Large intestine (tissue), 3 donors: ENCODE measurements at regions not wholly inside any gene's neighbourhood (a gene's known extent, or its start where the extent isn't known, plus 50 kb on each side); places are given as distances from the start of the nearest gene placed in this dataset.
"Not testable (repeated sequence)": the region's sequence is repeated elsewhere in the genome, so short reads cannot be mapped to it uniquely, and the experiment has no call there.

Experiments used
- DNase-seq, 2 donors: peaks; one replicate each; pipeline versions ENCODE4 v3.0.0 to v3.0.0-alpha.2; 2013
- H3K27ac ChIP-seq: one replicate; pipeline ENCODE4 v1.5.1; 2013; ENCODE audit warnings: low read length
- H3K27me3 ChIP-seq: 2 replicates; pipeline ENCODE4 v1.6.1; 2013; ENCODE audit warnings: low read length; ENCODE audit not compliant: control insufficient read depth, insufficient read depth
- H3K36me3 ChIP-seq: 2 replicates; pipeline ENCODE4 v1.6.1; 2013; ENCODE audit warnings: low read length; ENCODE audit not compliant: control insufficient read depth, insufficient read depth
- H3K4me1 ChIP-seq: one replicate; pipeline ENCODE4 v1.6.1; 2013; ENCODE audit warnings: low read length; ENCODE audit not compliant: control insufficient read depth, insufficient read depth
- H3K4me3 ChIP-seq: one replicate; pipeline ENCODE4 v1.5.1; 2013; ENCODE audit warnings: low read length
- H3K9me3 ChIP-seq: one replicate; pipeline ENCODE4 v1.6.1; 2013; ENCODE audit warnings: mild to moderate bottlenecking, low read depth, low read length, moderate library complexity; ENCODE audit not compliant: control insufficient read depth
- WGBS: methylation state at CpG from one replicate; pipeline ENCODE4 v1.1.5; 2013; ENCODE audit warnings: low lambda C conversion rate; ENCODE audit not compliant: insufficient coverage; 5-methylcytosine and 5-hydroxymethylcytosine counted together

DNA sequence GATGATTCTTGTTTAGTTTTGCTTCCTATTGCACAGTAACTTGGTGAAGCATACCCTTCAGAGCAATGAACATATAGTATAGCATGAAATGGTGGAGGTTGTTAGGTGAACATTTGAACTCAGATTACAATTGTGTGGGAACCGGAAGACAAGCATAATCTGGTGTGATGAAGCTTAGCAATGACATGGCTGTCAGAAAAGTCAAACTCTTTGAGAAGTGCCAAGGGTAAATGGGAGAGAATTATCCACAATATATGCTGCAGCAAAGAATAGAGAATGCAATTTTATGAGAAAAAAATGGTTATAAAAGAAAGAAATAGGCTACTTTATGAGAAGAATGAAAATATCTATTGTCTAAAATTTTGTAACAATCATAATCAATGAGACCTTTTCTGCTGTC lies 1536.7 kb downstream of the SI start:
- WGBS, result 83% methylated on average over 1 of the region's 1 CpG
- Histone ChIP-seq H3K9me3 (no peaks in the 10 kb centered on the region), H3K4me1 (no peaks in the 10 kb centered on the region), H3K27me3 (no peaks in the 10 kb centered on the region), H3K4me3 (no peak overlapping the region), H3K36me3 (no peaks in the 10 kb centered on the region), H3K27ac (no peak overlapping the region)
- no peak for DNase-seq

DNA sequence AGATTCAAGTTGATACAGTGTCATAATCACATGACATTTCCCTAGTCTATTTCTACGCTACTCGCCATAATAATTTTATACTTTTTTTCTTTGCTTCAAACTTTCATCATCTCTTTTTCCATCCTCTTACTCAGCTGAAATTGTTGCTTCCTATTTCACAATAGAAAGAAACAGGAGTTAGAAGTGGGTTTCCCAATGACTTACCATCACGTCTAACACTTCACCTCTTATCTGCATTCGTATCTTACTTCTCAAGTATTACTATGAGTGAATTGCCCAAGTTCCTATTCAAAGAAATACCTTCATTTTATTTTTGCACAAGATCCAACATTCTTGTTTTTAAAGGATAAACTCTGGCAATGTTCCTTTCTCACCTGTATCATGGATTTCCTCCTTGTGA lies 1539.9 kb downstream of the SI start:
- H3K27ac ChIP-seq, result no peak overlapping the region
- no peaks in the 10 kb centered on the region for H3K4me1 ChIP-seq
- H3K9me3 ChIP-seq, result no peaks in the 10 kb centered on the region
- H3K27me3 ChIP-seq, result no peaks in the 10 kb centered on the region
- 98% methylated on average over 4 of the region's 4 CpGs for WGBS
- H3K36me3 ChIP-seq, result no peaks in the 10 kb centered on the region
- DNase-seq, result no peak
- H3K4me3 ChIP-seq, result no peak overlapping the region

DNA sequence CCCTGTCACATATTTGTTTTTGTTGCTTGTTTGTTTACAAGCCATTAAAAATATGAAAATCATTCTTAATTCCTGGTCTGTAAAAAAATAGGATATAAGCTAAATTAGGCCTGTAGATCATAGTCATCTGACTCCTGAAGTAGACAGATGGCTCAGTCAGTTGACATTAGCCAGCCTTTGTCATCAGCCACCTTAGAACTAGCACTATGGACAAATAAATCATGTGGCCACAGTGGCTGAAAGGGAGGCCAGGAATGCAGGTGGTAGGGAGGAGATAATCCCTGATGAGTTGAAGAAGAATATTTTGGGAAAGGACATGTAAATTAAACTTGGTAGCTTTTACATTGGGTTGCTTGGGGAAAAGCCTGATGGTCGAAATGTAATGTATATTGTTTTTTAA lies 1544.9 kb downstream of the SI start:
- Histone ChIP-seq H3K9me3 (no peaks in the 10 kb centered on the region), H3K4me1 (no peaks in the 10 kb centered on the region), H3K4me3 (no peak overlapping the region), H3K27me3 (no peaks in the 10 kb centered on the region), H3K36me3 (no peaks in the 10 kb centered on the region), H3K27ac (no peak overlapping the region)
- no CpG with 5 or more reads among the region's 1 CpG for WGBS
- no peak for DNase-seq

DNA sequence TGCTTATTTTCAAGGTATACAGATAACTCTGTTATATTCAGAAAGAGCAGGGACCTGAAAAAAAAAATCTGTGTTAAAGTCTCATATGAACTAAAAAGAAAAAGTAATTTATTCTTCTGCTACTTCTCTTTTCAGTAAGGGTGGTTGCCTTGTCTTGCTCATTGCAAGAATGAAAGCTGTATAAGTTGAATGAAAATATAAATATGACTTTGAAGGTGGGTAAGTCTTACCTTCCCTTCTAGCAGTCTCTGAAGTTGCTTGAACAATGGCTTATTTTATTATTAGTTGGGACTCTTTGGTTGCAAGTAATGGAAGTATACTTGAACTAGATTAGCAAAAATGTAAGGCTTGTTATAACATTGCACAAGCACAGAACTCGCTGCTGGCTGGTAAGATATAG lies 1554.9 kb downstream of the SI start:
- no peaks in the 10 kb centered on the region for H3K36me3 ChIP-seq
- WGBS, result no CpG with 5 or more reads among the region's 1 CpG
- no peak for DNase-seq
- H3K27me3 ChIP-seq, result no peaks in the 10 kb centered on the region
- H3K9me3 ChIP-seq, result no peaks in the 10 kb centered on the region
- H3K4me3 ChIP-seq, result no peak overlapping the region
- no peaks in the 10 kb centered on the region for H3K4me1 ChIP-seq
- no peak overlapping the region for H3K27ac ChIP-seq

DNA sequence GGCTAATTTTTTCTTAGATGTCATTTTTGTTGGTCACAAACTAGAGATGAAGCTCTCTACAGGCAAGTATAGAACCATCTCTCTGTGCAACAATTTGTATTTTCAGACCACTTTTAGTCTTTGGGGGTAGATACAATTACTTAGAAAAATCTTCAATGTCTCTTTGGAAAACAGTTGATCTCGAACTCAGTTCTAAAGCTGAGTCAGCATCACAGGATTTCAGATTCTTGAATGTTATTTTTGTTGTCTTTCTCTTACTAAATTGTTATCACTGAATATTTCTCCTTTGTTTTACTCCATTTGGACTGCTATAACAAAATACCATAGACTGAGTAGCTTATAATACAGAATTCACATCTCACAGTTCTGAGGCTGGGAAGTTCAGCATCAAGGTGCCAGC lies 1557.0 kb downstream of the SI start:
- Histone ChIP-seq H3K27ac (no peak overlapping the region), H3K36me3 (no peaks in the 10 kb centered on the region), H3K27me3 (no peaks in the 10 kb centered on the region), H3K4me3 (no peak overlapping the region), H3K9me3 (no peaks in the 10 kb centered on the region), H3K4me1 (no peaks in the 10 kb centered on the region)
- no peak for DNase-seq
- WGBS, result 100% methylated on average over 1 of the region's 1 CpG

DNA sequence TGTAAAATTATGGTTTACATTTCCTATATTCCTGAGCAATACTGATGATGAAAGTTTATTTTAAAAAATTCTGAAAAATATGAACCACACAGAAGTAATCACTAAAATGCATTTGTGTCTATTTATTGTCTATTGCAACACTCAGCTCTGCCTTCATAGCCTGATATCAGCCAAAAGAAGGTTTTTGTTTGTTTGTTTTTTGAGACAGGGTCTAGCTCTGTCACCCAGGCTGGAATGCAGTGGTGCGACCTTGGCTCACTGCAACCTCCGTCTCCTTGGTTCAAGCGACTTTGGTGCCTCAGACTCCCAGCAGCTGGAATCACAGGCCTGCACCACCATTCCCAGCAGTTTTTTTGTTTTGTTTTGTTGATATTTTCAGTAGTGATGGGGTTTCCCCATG lies 1560.2 kb downstream of the SI start:
- no peak overlapping the region for H3K27ac ChIP-seq
- no CpG with 5 or more reads among the region's 3 CpGs for WGBS
- DNase-seq, result no peak
- no peaks in the 10 kb centered on the region for H3K9me3 ChIP-seq
- H3K4me3 ChIP-seq, result no peak overlapping the region
- H3K36me3 ChIP-seq, result no peaks in the 10 kb centered on the region
- no peaks in the 10 kb centered on the region for H3K4me1 ChIP-seq
- no peaks in the 10 kb centered on the region for H3K27me3 ChIP-seq

DNA sequence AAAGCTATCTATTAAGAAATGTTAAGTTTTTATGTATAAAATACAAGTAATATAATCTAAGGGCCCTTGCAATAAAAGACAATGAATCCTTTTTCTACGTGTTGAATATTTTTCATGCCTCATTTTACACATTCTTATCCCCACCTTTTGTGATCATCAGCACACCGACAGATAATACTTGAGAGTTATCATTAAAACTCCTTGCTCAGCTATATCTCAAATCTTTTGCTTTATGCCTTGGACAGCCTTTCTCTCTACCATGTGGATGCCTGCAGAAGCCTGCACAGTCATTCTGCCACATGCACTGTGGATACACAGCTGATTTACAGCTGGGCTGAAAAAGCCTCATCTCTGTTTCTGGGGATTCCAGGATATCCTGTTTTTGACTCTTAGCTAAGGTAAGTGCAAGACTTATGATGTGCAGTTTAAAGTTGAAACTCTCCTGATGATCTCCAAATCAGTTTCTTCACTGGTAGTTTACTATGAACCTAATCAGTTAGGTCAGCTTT lies 1565.1 kb downstream of the SI start:
- Histone ChIP-seq H3K4me1 (no peaks in the 10 kb centered on the region), H3K36me3 (no peaks in the 10 kb centered on the region), H3K4me3 (no peak overlapping the region), H3K27ac (no peak overlapping the region), H3K9me3 (no peaks in the 10 kb centered on the region), H3K27me3 (no peaks in the 10 kb centered on the region)
- no peak for DNase-seq
- 59% methylated on average over 2 of the region's 2 CpGs for WGBS

DNA sequence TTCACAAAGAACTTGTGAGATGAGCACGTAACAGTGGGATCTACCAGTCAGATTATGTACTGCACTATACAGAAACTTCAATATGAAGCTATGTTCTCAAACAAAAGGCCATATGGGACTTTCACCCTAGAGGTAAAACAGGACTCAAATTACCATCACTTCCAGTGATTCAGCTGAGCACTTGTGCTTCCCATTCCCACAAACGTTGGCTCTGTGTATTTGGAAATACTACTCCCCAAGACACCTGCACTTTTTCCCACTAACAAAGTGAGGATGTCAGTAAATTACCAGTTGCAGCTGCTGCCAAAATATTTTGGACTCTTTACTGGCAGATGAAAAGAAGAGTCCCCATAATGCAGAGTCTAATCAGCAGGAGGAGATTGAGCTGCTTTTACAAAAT lies 1570.1 kb downstream of the SI start:
- H3K9me3 ChIP-seq, result no peaks in the 10 kb centered on the region
- no peaks in the 10 kb centered on the region for H3K27me3 ChIP-seq
- WGBS, result 83% methylated on average over 1 of the region's 2 CpGs
- DNase-seq, result no peak
- H3K4me3 ChIP-seq, result no peak overlapping the region
- H3K4me1 ChIP-seq, result no peaks in the 10 kb centered on the region
- H3K36me3 ChIP-seq, result no peaks in the 10 kb centered on the region
- no peak overlapping the region for H3K27ac ChIP-seq

DNA sequence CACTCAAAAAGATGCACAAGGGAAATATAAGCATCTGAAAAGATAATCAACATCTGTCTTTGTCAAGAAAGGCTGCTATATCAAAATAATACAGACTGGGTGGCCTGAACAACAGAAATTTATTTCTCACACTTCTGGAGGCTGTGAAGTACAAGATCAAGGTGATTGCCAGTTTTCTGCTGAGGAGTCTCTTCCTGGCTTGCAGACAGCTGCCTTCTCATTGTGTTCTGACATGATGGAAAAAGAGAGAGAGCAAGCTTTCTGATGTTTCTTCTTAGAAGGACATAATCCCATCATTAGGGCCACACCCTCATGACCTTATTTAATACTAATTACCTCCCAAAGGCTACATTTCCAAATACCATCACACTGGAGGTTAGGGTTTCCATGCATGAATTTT lies 1573.3 kb downstream of the SI start:
- no peaks in the 10 kb centered on the region for H3K27me3 ChIP-seq
- H3K4me1 ChIP-seq, result no peaks in the 10 kb centered on the region
- no peak overlapping the region for H3K27ac ChIP-seq
- no peaks in the 10 kb centered on the region for H3K36me3 ChIP-seq
- no peak for DNase-seq
- no peaks in the 10 kb centered on the region for H3K9me3 ChIP-seq
- H3K4me3 ChIP-seq, result no peak overlapping the region

DNA sequence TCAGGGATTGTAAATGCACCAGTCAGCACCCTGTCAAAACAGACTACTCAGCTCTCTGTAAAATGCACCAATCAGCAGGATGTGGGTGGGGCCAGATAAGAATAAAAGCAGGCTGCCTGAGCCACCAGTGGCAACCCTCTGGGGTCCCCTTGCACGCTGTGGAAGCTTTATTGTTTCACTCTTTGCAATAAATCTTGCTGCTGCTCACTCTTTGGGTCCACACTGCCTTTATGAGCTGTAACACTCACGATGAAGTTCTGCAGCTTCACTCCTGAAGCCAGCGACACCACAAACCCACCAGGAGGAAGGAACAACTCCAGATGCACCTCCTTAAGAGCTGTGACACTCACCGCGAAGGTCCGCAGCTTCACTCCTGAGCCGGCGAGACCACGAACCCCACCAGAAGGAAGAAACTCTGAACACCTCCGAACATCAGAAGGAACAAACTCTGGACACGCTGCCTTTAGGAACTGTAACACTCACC lies 1578.5 kb downstream of the SI start:
- H3K27me3 ChIP-seq, H3K36me3 ChIP-seq, H3K27ac ChIP-seq, H3K9me3 ChIP-seq, H3K4me3 ChIP-seq, H3K4me1 ChIP-seq, DNase-seq: not testable (repeated sequence)
- no CpG with 5 or more reads among the region's 11 CpGs for WGBS

DNA sequence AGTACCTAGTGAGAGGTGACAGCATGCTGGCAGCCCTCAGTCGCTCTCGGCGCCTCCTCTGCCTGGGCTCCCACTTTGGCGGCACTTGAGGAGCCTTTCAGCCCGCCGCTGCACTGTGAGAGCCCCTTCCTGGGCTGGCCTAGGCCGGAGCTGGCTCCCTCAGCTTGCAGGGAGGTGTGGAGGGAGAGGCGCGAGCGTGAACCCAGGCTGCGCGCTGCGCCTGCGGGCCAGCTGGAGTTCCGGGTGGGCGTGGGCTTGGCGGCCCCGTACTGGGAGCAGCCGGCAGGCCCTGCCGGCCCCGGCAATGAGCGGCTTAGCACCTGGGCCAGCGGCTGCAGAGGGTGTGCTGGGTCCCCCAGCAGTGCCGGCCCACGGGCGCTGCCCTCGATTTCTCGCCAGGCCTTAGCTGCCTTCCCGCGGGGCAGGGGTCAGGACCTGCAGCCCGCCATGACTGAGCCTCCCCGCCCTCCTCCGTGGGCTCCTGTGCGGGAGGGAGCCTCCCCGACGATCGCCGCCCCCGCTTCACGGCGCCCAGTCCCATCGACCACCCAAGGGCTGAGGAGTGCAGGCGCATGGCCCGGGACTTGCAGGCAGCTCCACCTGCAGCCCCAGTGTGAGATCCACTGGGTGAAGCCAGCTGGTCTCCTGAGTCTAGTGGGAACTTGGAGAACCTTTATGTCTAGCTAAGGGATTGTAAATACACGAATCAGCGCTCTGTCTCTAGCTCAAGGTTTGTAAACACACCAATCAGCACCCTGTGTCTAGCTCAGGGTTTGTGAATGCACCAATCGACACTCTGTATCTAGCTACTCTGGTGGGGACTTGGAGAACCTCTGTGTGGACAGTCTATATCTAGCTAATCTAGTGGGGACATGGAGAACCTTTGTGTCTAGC lies 1579.2 kb downstream of the SI start:
- no CpG with 5 or more reads among the region's 47 CpGs for WGBS
- H3K4me1 ChIP-seq, H3K4me3 ChIP-seq, H3K9me3 ChIP-seq, H3K36me3 ChIP-seq, H3K27ac ChIP-seq, DNase-seq, H3K27me3 ChIP-seq: not testable (repeated sequence)
